LNCaP clone FGC (cell line): ENCODE measurements at regions not wholly inside any gene's neighbourhood (a gene's known extent, or its start where the extent isn't known, plus 50 kb on each side); places are given as distances from the start of the nearest gene placed in this dataset.

ENCODE experiments used
- DNase-seq: peaks from one replicate; pipeline ENCODE4 v3.0.0-alpha.2; 2011; ENCODE audit warnings: low read depth
- H3K4me3 ChIP-seq: 2 replicates; pipeline ENCODE4 v1.5.1; 2011; ENCODE audit warnings: mild to moderate bottlenecking, low read depth, low read length, control low read depth
- CTCF ChIP-seq: IDR thresholded peaks from 2 replicates; pipeline ENCODE4 v1.5.1; 2012; ENCODE audit warnings: mild to moderate bottlenecking; ENCODE audit not compliant: control insufficient read depth, insufficient read depth; ENCODE audit errors: extremely low read depth

GRCh38 chr2:13533524-13533922 is 816.8 kb downstream of the TRIB2 start:
- H3K4me3 ChIP-seq, result no peak overlapping the region
- DNase-seq, result no peak
- no peak for TF ChIP-seq CTCF

GRCh38 chr2:13536941-13537340 is 820.2 kb downstream of the TRIB2 start:
- no peak for TF ChIP-seq CTCF
- no peak for DNase-seq
- no peak overlapping the region for H3K4me3 ChIP-seq

GRCh38 chr2:13537771-13538349 is 821.1 kb downstream of the TRIB2 start:
- H3K4me3 ChIP-seq, result no peak overlapping the region
- TF ChIP-seq CTCF, result no peak
- no peak for DNase-seq

DNA sequence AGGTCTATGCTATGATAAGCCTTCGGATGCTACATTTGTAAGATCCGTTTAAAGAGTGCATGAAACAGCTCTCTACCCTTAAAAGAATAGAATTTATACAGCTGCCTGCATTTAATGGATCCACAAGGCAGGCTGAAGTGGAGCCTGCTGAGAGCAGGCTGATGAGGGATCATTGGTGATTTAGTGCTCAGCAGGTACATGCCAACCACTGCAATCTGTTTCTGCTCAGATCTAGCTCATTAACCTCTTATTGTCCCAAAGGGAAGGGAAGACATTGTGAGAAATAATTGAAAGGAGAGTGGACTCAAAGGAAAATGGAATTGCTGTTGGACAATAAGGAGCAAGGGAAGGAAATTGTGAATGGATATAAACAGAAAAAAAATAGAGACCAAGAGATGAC is 822.6 kb downstream of the TRIB2 start:
- H3K4me3 ChIP-seq, result no peak overlapping the region
- no peak for DNase-seq
- TF ChIP-seq CTCF, result no peak

DNA sequence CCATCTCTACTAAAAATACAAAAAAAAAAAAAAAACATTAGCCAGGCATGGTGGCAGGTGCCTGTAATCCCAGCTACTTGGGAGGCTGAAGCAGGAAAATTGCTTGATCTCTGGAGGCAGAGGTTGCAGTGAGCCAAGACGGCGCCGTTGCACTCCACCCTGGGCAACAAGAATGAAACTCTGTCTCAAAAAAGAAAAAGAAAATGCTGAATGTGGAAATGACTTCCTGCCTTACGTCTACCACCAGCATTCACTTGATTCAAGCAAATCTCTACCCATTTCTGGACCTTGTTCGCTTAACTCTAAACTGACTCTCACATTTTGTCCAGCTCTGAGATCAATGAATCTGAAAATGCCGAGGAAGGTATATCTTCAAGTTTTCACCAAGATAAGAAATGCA is 825.3 kb downstream of the TRIB2 start:
- no peak for TF ChIP-seq CTCF
- no peak overlapping the region for H3K4me3 ChIP-seq
- no peak for DNase-seq

DNA sequence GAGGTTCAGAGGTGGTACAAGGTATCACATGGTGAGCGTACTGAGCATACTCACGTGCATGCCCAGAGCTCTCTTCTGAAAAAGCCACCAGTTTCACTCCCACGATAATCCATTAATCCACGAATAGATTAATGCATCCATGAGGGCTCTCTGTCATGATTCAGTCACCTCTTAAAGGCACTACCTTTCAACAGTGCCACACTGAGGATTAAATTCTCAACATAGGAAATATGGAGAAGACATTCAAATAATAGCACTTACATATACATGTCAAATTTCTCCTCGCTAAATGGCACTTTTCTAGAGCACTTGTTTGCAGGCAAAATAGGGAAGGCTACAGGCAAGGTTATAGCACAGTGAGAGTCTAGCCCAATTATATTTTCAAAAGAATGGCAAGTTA is 825.9 kb downstream of the TRIB2 start:
- no peak for DNase-seq
- TF ChIP-seq CTCF, result no peak
- no peak overlapping the region for H3K4me3 ChIP-seq

DNA sequence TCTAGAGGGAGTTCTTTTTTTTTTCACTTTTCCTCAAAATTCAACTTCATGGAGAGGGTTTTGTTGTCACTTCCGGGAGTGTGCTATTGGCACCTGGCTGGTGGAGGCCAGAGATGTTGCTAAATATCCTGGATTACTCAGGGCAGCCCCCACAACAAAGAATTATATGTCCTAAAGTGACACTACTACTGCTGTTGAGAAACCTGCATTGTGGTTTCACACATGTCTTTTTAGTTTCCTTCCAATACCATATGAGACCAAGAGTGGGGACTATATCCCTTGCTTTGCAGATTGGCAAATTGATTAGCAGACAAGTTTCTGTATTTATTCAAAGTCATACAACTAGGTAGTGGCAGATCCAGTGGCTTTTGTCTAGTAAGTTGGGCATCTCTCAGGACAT is 826.8 kb downstream of the TRIB2 start:
- no peak for DNase-seq

More for the DNA sequence above, 826.8 kb downstream of the TRIB2 start:
- TF ChIP-seq CTCF, result no peak
- no peak overlapping the region for H3K4me3 ChIP-seq
